ENCODE measurements at regions not wholly inside any gene's neighbourhood (a gene's known extent, or its start where the extent isn't known, plus 50 kb on each side); places are given as distances from the start of the nearest gene placed in this dataset.

GRCh38 chr1:88523854-88524528 is 160.1 kb upstream of the PKN2 start:
- Histone ChIP-seq H3K36me3 (ENCODE audit: control insufficient read depth in 2 of 2, insufficient read depth in 2 of 2, low read length in 1 of 2) (no peaks in the 10 kb centered on the region), H3K9ac (ENCODE audit: control insufficient read depth, insufficient read depth, low read length) (no peak overlapping the region), H3K9me3 (replicated peaks; ENCODE audit: control insufficient read depth, insufficient read depth, low read length) (no peaks in the 10 kb centered on the region), H3K4me3 (no peak overlapping the region), H3K27me3 (replicated peaks in 1 of 2; ENCODE audit: control insufficient read depth in 2 of 2, insufficient read depth in 2 of 2, low read length in 1 of 2) (no peaks in the 10 kb centered on the region), H3K79me2 (ENCODE audit: control insufficient read depth, insufficient read depth, low read length) (no peaks in the 10 kb centered on the region), H3K4me2 (ENCODE audit: control insufficient read depth, insufficient read depth) (no peak overlapping the region), H3K27ac (ENCODE audit: control insufficient read depth, insufficient read depth) (no peak overlapping the region), H3K4me1 (ENCODE audit: control insufficient read depth, insufficient read depth, low read length) (no peaks in the 10 kb centered on the region), H4K20me1 (ENCODE audit: control insufficient read depth, insufficient read depth) (no peaks in the 10 kb centered on the region), H2AFZ (ENCODE audit: control insufficient read depth, low read depth, low read length) (no peak overlapping the region)
- intact Hi-C loops (cut with micrococcal nuclease; ENCODE audit: unreplicated experiment) = no loop called here
- TF ChIP-seq SP1 (IDR thresholded peaks at IDR 0.05; ENCODE audit: low read depth, low read length) = no peak
- TF ChIP-seq IRF5 (IDR thresholded peaks at IDR 0.05; ENCODE audit: borderline replicate concordance) = no peak
- no peak for TF ChIP-seq ZBED1 (IDR thresholded peaks at IDR 0.05; ENCODE audit: borderline replicate concordance)
- TF ChIP-seq CREM (IDR thresholded peaks at IDR 0.05; ENCODE audit: low read depth) = no peak
- TF ChIP-seq IRF3 (IDR thresholded peaks at IDR 0.05) = no peak
- no peak for TF ChIP-seq SUPT20H (IDR thresholded peaks at IDR 0.05; ENCODE audit: borderline replicate concordance, control insufficient read depth, low read depth, low read length)
- no peak for TF ChIP-seq RUNX3 (IDR thresholded peaks at IDR 0.05; ENCODE audit: low read length)
- TF ChIP-seq HCFC1 (IDR thresholded peaks at IDR 0.05; ENCODE audit: low read length) = no peak
- no peak for TF ChIP-seq TBL1XR1 (IDR thresholded peaks at IDR 0.05; ENCODE audit: low read depth, low read length)
- TF ChIP-seq NBN (IDR thresholded peaks at IDR 0.05) = no peak
- no peak for TF ChIP-seq HDGF (IDR thresholded peaks at IDR 0.05)
- no peak for TF ChIP-seq CEBPZ (IDR thresholded peaks at IDR 0.05; ENCODE audit: low read depth, low read length)
- no peak for TF ChIP-seq BMI1 (IDR thresholded peaks at IDR 0.05; ENCODE audit: borderline replicate concordance)
- TF ChIP-seq JUNB (IDR thresholded peaks at IDR 0.05) = no peak
- TF ChIP-seq MAX (IDR thresholded peaks at IDR 0.05; ENCODE audit: low read depth, low read length) = no peak
- no peak for TF ChIP-seq KDM1A (IDR thresholded peaks at IDR 0.05; ENCODE audit: borderline replicate concordance)
- FAIRE-seq (no peak), ATAC-seq (no peak), DNase-seq (ENCODE audit: low read depth, low spot score) (no peak)
- POLR2A ChIA-PET = no interaction called here
- CTCF ChIA-PET = interaction anchor here (1.6 kb wide), 1 partner anchor 26 kb away, joined by 5 read pairs; no protein-coding TSS in a partner anchor
- SMC1A ChIA-PET (ENCODE audit: uncharacterized antibody, unreplicated experiment) = interaction anchor here (0.7 to 1.2 kb wide), 2 partner anchors 10 to 115 kb away, joined by 3 read pairs; no protein-coding TSS in a partner anchor
- 42% methylated on average over 4 of the region's 4 CpGs for WGBS (ENCODE audit: insufficient coverage, insufficient replicate concordance, low lambda C conversion rate, missing lambda C conversion rate)
- in situ Hi-C loops (cut with MboI) = no loop called here
- RAD21 ChIA-PET (ENCODE audit: unreplicated experiment) = no interaction called here
- BruUV-seq (replicated peaks) = no TSS peak

Data from GM12878 (cell line).